HG02798 (cell line): ENCODE measurements at regions not wholly inside any gene's neighbourhood (a gene's known extent, or its start where the extent isn't known, plus 50 kb on each side); places are given as distances from the start of the nearest gene placed in this dataset.
"Not testable (repeated sequence)": the region's sequence is repeated elsewhere in the genome, so short reads cannot be mapped to it uniquely, and the experiment has no call there.

ENCODE experiments used
- ATAC-seq: cut with Tn5 transposase; IDR thresholded peaks from one replicate; pipeline ENCODE4 v1.9.1; 2021; ENCODE audit warnings: mild to moderate bottlenecking; ENCODE audit not compliant: unreplicated experiment, poor library complexity

- no peak for ATAC-seq
These were observed 1108.9 kb upstream of the CRIM1 start for GRCh38 chr2:35246702-35247101.

GRCh38 chr2:35228584-35228983, 1127.0 kb upstream of the CRIM1 start:
- ATAC-seq: no peak

- ATAC-seq: no peak
These were observed 1135.1 kb upstream of the CRIM1 start for GRCh38 chr2:35220461-35220860.

GRCh38 chr2:35204881-35205280, 1150.7 kb upstream of the CRIM1 start:
- ATAC-seq: no peak

- no peak for ATAC-seq
These were observed 1151.3 kb upstream of the CRIM1 start for GRCh38 chr2:35204323-35204722.

GRCh38 chr2:35199298-35199697, 1156.3 kb upstream of the CRIM1 start:
- no peak for ATAC-seq

- ATAC-seq: no peak
These were observed 1169.6 kb upstream of the CRIM1 start for GRCh38 chr2:35185861-35186412.

GRCh38 chr2:35184471-35184870, 1171.1 kb upstream of the CRIM1 start:
- no peak for ATAC-seq

GRCh38 chr2:35176726-35177125, 1178.9 kb upstream of the CRIM1 start:
- ATAC-seq: not testable (repeated sequence)

- ATAC-seq: no peak
These were observed 1180.7 kb upstream of the CRIM1 start for GRCh38 chr2:35174845-35175244.

- ATAC-seq: no peak
These were observed 1182.9 kb upstream of the CRIM1 start for GRCh38 chr2:35172687-35173086.

GRCh38 chr2:35168351-35168750, 1187.2 kb upstream of the CRIM1 start:
- no peak for ATAC-seq

- no peak for ATAC-seq
These were observed 1191.6 kb upstream of the CRIM1 start for GRCh38 chr2:35163948-35164347.

- no peak for ATAC-seq
These were observed 1194.7 kb upstream of the CRIM1 start for GRCh38 chr2:35160871-35161270.

- ATAC-seq: no peak
These were observed 1229.7 kb upstream of the CRIM1 start for GRCh38 chr2:35125871-35126270.

- ATAC-seq: no peak
These were observed 1230.3 kb upstream of the CRIM1 start for GRCh38 chr2:35125278-35125677.

GRCh38 chr2:35116151-35116550, 1239.4 kb upstream of the CRIM1 start:
- ATAC-seq: no peak

GRCh38 chr2:35114765-35115164, 1240.8 kb upstream of the CRIM1 start:
- no peak for ATAC-seq

GRCh38 chr2:35112367-35112766, 1243.2 kb upstream of the CRIM1 start:
- not testable (repeated sequence) for ATAC-seq

GRCh38 chr2:35104309-35104708, 1251.3 kb upstream of the CRIM1 start:
- ATAC-seq: no peak

- ATAC-seq: no peak
These were observed 1256.2 kb upstream of the CRIM1 start for GRCh38 chr2:35099342-35099741.

GRCh38 chr2:35082072-35082471, 1273.5 kb upstream of the CRIM1 start:
- ATAC-seq: no peak

GRCh38 chr2:35081622-35082015, 1274.0 kb upstream of the CRIM1 start:
- ATAC-seq: no peak
